ENCODE measurements at regions not wholly inside any gene's neighbourhood (a gene's known extent, or its start where the extent isn't known, plus 50 kb on each side); places are given as distances from the start of the nearest gene placed in this dataset.
"Not testable (repeated sequence)": the region's sequence is repeated elsewhere in the genome, so short reads cannot be mapped to it uniquely, and the experiment has no call there.

- Histone ChIP-seq H3K9me3 (no peaks in the 10 kb centered on the region), H3K36me3 (no peaks in the 10 kb centered on the region), H3K27me3 (no peaks in the 10 kb centered on the region), H3K4me3 (no peak overlapping the region), H3K4me1 (peaks cover 0 to 8% (median 7%) of the 10 kb centered on the region in 4 donors), H3K27ac (peak overlapping the region in 1 of 4 donors; percentile 23)
- TF ChIP-seq POLR2AphosphoS5 (IDR thresholded peaks at IDR 0.05) (no peak), EP300 (IDR thresholded peaks at IDR 0.05) (no peak), CTCF (IDR thresholded peaks at IDR 0.05) (no peak), POLR2A (IDR thresholded peaks at IDR 0.05) (no peak)
- intact Hi-C loops (cut with DNase I): no loop called here
- DNase-seq: no peak
- 71 to 79% methylated on average over 4 of the region's 4 CpGs for WGBS, 2 donors
Observed at GRCh38 chr3:134718726-134719125, 67.9 kb upstream of the KY start.

DNA sequence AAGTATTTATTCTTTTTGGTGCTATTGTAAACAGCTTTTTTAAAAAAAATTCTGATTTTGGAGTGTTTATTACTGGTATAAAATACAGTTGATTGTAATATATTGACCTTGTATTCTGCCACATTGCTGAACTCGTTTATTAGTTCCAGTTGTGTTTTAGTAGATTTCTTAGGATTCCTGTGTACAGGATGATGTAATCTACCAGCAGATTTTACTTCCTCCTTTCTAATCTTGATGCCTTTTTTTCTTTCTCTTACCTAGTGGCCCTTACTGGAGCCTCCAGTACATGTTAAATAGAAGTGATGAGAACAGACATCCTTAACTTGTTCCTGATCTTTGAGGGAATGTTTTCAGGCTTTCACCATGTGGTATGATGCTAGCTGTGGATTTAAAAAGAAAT lies 70.4 kb upstream of the KY start:
- WGBS, 2 donors: 2 to 21% methylated on average over 1 of the region's 1 CpG
- Histone ChIP-seq H3K36me3 (no peaks in the 10 kb centered on the region), H3K27ac (no peak overlapping the region), H3K27me3 (no peaks in the 10 kb centered on the region), H3K4me3 (no peak overlapping the region), H3K9me3 (no peaks in the 10 kb centered on the region), H3K4me1 (peaks cover 0 to 8% (median 7%) of the 10 kb centered on the region in 4 donors)
- TF ChIP-seq POLR2AphosphoS5 (IDR thresholded peaks at IDR 0.05) (no peak), POLR2A (IDR thresholded peaks at IDR 0.05) (no peak), CTCF (IDR thresholded peaks at IDR 0.05) (no peak), EP300 (IDR thresholded peaks at IDR 0.05) (no peak)
- intact Hi-C loops (cut with DNase I): no loop called here
- DNase-seq: no peak

DNA sequence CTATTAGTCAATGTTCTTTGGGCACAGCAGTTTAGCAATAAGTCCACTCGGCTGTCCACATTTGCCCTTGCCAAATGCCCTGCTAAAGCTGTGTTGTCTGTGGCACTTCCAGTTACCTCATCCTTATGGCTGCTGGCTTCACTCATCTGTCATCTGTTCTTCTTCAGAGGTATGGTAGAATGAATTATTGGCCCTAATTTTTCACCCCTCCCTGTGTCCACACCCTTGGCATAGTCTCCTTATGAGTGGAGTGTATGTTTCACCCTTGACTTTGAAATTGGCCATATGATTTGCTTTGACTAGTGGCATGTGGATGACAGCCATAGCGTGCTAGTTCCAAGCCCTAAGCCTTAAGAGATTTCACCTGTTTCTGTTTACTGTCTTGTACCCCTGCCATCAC lies 72.1 kb upstream of the EPHB1 start:
- DNase-seq: no peak

GRCh38 chr3:134729649-134730048 lies 65.4 kb upstream of the EPHB1 start:
- WGBS, 2 donors: 73 to 89% methylated on average over 3 of the region's 3 CpGs
- Histone ChIP-seq H3K36me3 (no peaks in the 10 kb centered on the region), H3K4me1 (peaks cover 0 to 3% (median 0%) of the 10 kb centered on the region in 4 donors), H3K9me3 (no peaks in the 10 kb centered on the region), H3K27me3 (no peaks in the 10 kb centered on the region), H3K27ac (no peak overlapping the region), H3K4me3 (no peak overlapping the region)
- intact Hi-C loops (cut with DNase I): no loop called here
- no peak for TF ChIP-seq POLR2AphosphoS5 (IDR thresholded peaks at IDR 0.05)
- no peak for TF ChIP-seq POLR2A (IDR thresholded peaks at IDR 0.05)
- TF ChIP-seq CTCF (IDR thresholded peaks at IDR 0.05): no peak
- no peak for TF ChIP-seq EP300 (IDR thresholded peaks at IDR 0.05)
- DNase-seq: no peak

More for the DNA sequence above, 72.1 kb upstream of the EPHB1 start:
- peaks cover 0 to 8% (median 7%) of the 10 kb centered on the region in 4 donors for H3K4me1 ChIP-seq
- H3K9me3 ChIP-seq: no peaks in the 10 kb centered on the region
- no peaks in the 10 kb centered on the region for H3K36me3 ChIP-seq
- H3K27ac ChIP-seq: no peak overlapping the region
- TF ChIP-seq EP300 (IDR thresholded peaks at IDR 0.05): no peak
- peak in 2 of 4 donors; percentile 17 to 56 for TF ChIP-seq POLR2AphosphoS5 (IDR thresholded peaks at IDR 0.05)
- WGBS, 2 donors: 81 to 90% methylated on average over 2 of the region's 2 CpGs
- H3K27me3 ChIP-seq: no peaks in the 10 kb centered on the region
- no peak overlapping the region for H3K4me3 ChIP-seq
- intact Hi-C loops (cut with DNase I): no loop called here

GRCh38 chr3:134737516-134737915 lies 57.5 kb upstream of the EPHB1 start:
- Histone ChIP-seq H3K27ac (no peak overlapping the region), H3K27me3 (no peaks in the 10 kb centered on the region), H3K4me1 (no peaks in the 10 kb centered on the region), H3K9me3 (no peaks in the 10 kb centered on the region), H3K4me3 (no peak overlapping the region), H3K36me3 (no peaks in the 10 kb centered on the region)
- intact Hi-C loops (cut with DNase I): no loop called here
- no peak for DNase-seq
- TF ChIP-seq EP300 (IDR thresholded peaks at IDR 0.05): no peak
- TF ChIP-seq POLR2A (IDR thresholded peaks at IDR 0.05): no peak
- no peak for TF ChIP-seq POLR2AphosphoS5 (IDR thresholded peaks at IDR 0.05)
- no peak for TF ChIP-seq CTCF (IDR thresholded peaks at IDR 0.05)
- WGBS, 2 donors: 79 to 82% methylated on average over 2 of the region's 2 CpGs

DNA sequence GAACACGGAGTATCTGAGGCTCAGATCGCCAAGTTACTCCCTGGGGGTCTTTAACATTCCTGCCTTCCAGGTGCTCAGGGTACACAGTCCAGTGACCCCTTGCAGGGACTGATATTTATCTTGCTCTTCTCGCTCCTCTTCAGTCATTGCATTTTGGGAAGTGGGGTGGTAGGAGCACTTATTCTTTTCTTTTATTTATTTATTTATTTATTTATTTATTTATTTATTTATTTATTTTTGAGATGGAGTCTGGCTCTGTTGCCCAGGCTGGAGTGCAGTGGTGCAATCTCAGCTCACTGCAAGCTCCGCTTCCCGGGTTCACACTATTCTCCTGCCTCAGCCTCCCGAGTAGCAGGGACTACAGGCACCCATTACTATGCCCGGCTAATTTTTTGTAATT lies 55.0 kb upstream of the EPHB1 start:
- H3K27me3 ChIP-seq; H3K4me3 ChIP-seq; H3K36me3 ChIP-seq; H3K9me3 ChIP-seq; H3K27ac ChIP-seq; H3K4me1 ChIP-seq; intact Hi-C loops (cut with DNase I); DNase-seq: not testable (repeated sequence)
- WGBS, 2 donors: 86 to 88% methylated on average over 7 of the region's 7 CpGs

Data from sigmoid colon (tissue), 6 donors.